IMR-90 (cell line): ENCODE measurements at regions not wholly inside any gene's neighbourhood (a gene's known extent, or its start where the extent isn't known, plus 50 kb on each side); places are given as distances from the start of the nearest gene placed in this dataset.

Experiments used
- ATAC-seq: fragments of 200-7000 bp; cut with Tn5 transposase; 2 replicates; pipeline ENCODE4 v1.9.1; 2020; ENCODE audit warnings: low read depth, mild to moderate bottlenecking, moderate library complexity
- BruUV-seq: library from RNA; stranded (reverse); fragments of 400-500 nt; replicated peaks from 2 replicates; lab custom pipeline; 2021; lab: Mats Ljungman, UMichigan
- CTCF ChIA-PET: fragments of 300-600 bp; formaldehyde crosslinking; extraction: SDS; loops from one replicate; lab custom pipeline; 2021; ENCODE audit warnings: antibody characterized with exemption; lab: Yijun Ruan, JAX
- POLR2A ChIA-PET: fragments of 300-600 bp; sonication (Branson Sonifier 250); formaldehyde crosslinking; loops from one replicate; lab custom pipeline; 2022; ENCODE audit warnings: antibody characterized with exemption; ENCODE audit not compliant: unreplicated experiment; lab: Charles Lee
- DNase-seq: peaks from one replicate; pipeline ENCODE4 v3.0.0; 2013
- H2AFZ ChIP-seq: replicated peaks from 2 replicates; pipeline ENCODE3; 2013; ENCODE audit warnings: low read length, mild to moderate bottlenecking; ENCODE audit not compliant: poor library complexity
- H2AK5ac ChIP-seq: 2 replicates; pipeline ENCODE4 v1.6.1; 2013; ENCODE audit warnings: low read depth, low read length, inconsistent platforms
- H2AK9ac ChIP-seq: replicated peaks from 2 replicates; pipeline ENCODE3; 2013; ENCODE audit warnings: mild to moderate bottlenecking, low read depth, low read length, moderate library complexity; ENCODE audit not compliant: poor library complexity
- H2BK120ac ChIP-seq: 2 replicates; pipeline ENCODE4 v1.6.1; 2013; ENCODE audit warnings: low read depth, low read length, inconsistent platforms
- H2BK15ac ChIP-seq: 3 replicates; pipeline ENCODE4 v1.6.1; 2013; ENCODE audit warnings: low read depth, low read length, inconsistent platforms
- H2BK20ac ChIP-seq: 2 replicates; pipeline ENCODE4 v1.6.1; 2013; ENCODE audit warnings: low read depth, mild to moderate bottlenecking, inconsistent platforms, low read length, moderate library complexity
- H2BK5ac ChIP-seq: 2 replicates; pipeline ENCODE4 v1.6.1; 2013; ENCODE audit warnings: mild to moderate bottlenecking, low read depth, low read length, inconsistent platforms; ENCODE audit not compliant: poor library complexity, severe bottlenecking
- H3K14ac ChIP-seq: replicated peaks from 2 replicates; pipeline ENCODE4 v1.6.1; 2013; ENCODE audit warnings: low read depth, low read length, inconsistent platforms
- H3K18ac ChIP-seq: 2 replicates; pipeline ENCODE4 v1.6.1; 2013; ENCODE audit warnings: low read depth, low read length, control low read depth
- H3K23ac ChIP-seq: 2 replicates; pipeline ENCODE4 v1.6.1; 2013; ENCODE audit warnings: low read depth, low read length, inconsistent platforms
- H3K27ac ChIP-seq: 2 replicates; pipeline ENCODE4 v1.5.1; 2013; ENCODE audit warnings: mild to moderate bottlenecking, control low read depth, low read length; ENCODE audit not compliant: insufficient read depth
- H3K27me3 ChIP-seq: 2 replicates; pipeline ENCODE4 v1.6.1; 2013; ENCODE audit warnings: low read length; ENCODE audit not compliant: control insufficient read depth, insufficient read depth
- H3K36me3 ChIP-seq: 2 replicates; pipeline ENCODE4 v1.6.1; 2013; ENCODE audit warnings: low read length, mixed read lengths; ENCODE audit not compliant: control insufficient read depth, insufficient read depth
- H3K4ac ChIP-seq: 2 replicates; pipeline ENCODE4 v1.6.1; 2013; ENCODE audit warnings: low read depth, low read length, inconsistent platforms
- H3K4me1 ChIP-seq: 2 replicates; pipeline ENCODE4 v1.6.1; 2013; ENCODE audit warnings: low read length, mixed read lengths; ENCODE audit not compliant: control insufficient read depth, insufficient read depth
- H3K4me2 ChIP-seq: 2 replicates; pipeline ENCODE4 v1.6.1; 2013; ENCODE audit warnings: low read depth, mild to moderate bottlenecking, control low read depth, low read length, moderate library complexity
- H3K4me3 ChIP-seq: 2 replicates; pipeline ENCODE4 v1.5.1; 2013; ENCODE audit warnings: low read depth, mild to moderate bottlenecking, control low read depth, low read length, moderate library complexity; ENCODE audit not compliant: insufficient read depth
- H3K56ac ChIP-seq: 2 replicates; pipeline ENCODE4 v1.6.1; 2013; ENCODE audit warnings: low read length, inconsistent platforms; ENCODE audit not compliant: insufficient read depth; ENCODE audit errors: extremely low read depth
- H3K79me1 ChIP-seq, 2 experiments: 2 replicates each; pipeline ENCODE4 v1.6.1; 2013; ENCODE audit warnings: low read length in 2 of 2, inconsistent platforms in 1 of 2, low read depth in 1 of 2
- H3K9ac ChIP-seq: 2 replicates; pipeline ENCODE4 v1.6.1; 2013; ENCODE audit warnings: low read depth, low read length, control low read depth
- H3K9me1 ChIP-seq: 2 replicates; pipeline ENCODE4 v1.6.1; 2013; ENCODE audit warnings: low read length, inconsistent platforms; ENCODE audit not compliant: insufficient read depth
- H3K9me3 ChIP-seq: 2 replicates; pipeline ENCODE4 v1.6.1; 2013; ENCODE audit warnings: low read length; ENCODE audit not compliant: control insufficient read depth, insufficient read depth
- H4K20me1 ChIP-seq: 2 replicates; pipeline ENCODE4 v1.6.1; 2013; ENCODE audit warnings: low read length, inconsistent platforms; ENCODE audit not compliant: insufficient read depth
- H4K5ac ChIP-seq: 2 replicates; pipeline ENCODE4 v1.6.1; 2013; ENCODE audit warnings: mild to moderate bottlenecking, low read depth, low read length, control low read depth
- H4K8ac ChIP-seq, 2 experiments: 2 replicates each; pipeline ENCODE4 v1.6.1; 2013; ENCODE audit warnings: low read depth in 2 of 2, low read length in 2 of 2, control low read depth in 1 of 2, inconsistent platforms in 1 of 2
- H4K91ac ChIP-seq: 2 replicates; pipeline ENCODE4 v1.6.1; 2013; ENCODE audit warnings: low read depth, low read length, inconsistent platforms; ENCODE audit not compliant: insufficient read depth
- BHLHE40 ChIP-seq: fragments of 150-350 bp; IDR thresholded peaks from 2 replicates; pipeline ENCODE4 v1.6.1; 2016; ENCODE audit warnings: mild to moderate bottlenecking, low read depth, low read length
- CEBPB ChIP-seq: IDR thresholded peaks from 2 replicates; pipeline ENCODE4 v1.6.1; 2012; ENCODE audit warnings: low read depth, low read length, improper control_type of control experiment
- CHD1 ChIP-seq: IDR thresholded peaks from 2 replicates; pipeline ENCODE4 v1.6.1; 2012; ENCODE audit warnings: low read depth, low read length, improper control_type of control experiment
- CTCF ChIP-seq: conservative IDR thresholded peaks from 2 replicates; pipeline ENCODE4 v1.5.1; 2012; ENCODE audit warnings: mild to moderate bottlenecking, low read depth, low read length, improper control_type of control experiment
- ELK1 ChIP-seq: fragments of 150-350 bp; IDR thresholded peaks from 2 replicates; pipeline ENCODE4 v1.6.1; 2016; ENCODE audit warnings: low read depth, mild to moderate bottlenecking, low read length, moderate library complexity, borderline replicate concordance
- FOS ChIP-seq: fragments of 150-350 bp; IDR thresholded peaks from 2 replicates; pipeline ENCODE4 v1.6.1; 2016; ENCODE audit warnings: low read depth, low read length
- MAFK ChIP-seq: IDR thresholded peaks from 2 replicates; pipeline ENCODE4 v1.6.1; 2012; ENCODE audit warnings: low read depth, low read length, improper control_type of control experiment
- MAZ ChIP-seq: IDR thresholded peaks from 2 replicates; pipeline ENCODE4 v1.6.1; 2012; ENCODE audit warnings: low read depth, mild to moderate bottlenecking, low read length, improper control_type of control experiment, moderate library complexity, borderline replicate concordance
- MXI1 ChIP-seq: IDR thresholded peaks from 2 replicates; pipeline ENCODE4 v1.6.1; 2012; ENCODE audit warnings: low read depth, mild to moderate bottlenecking, low read length, moderate library complexity, borderline replicate concordance
- NFE2L2 ChIP-seq: fragments of 150-350 bp; IDR thresholded peaks from 2 replicates; pipeline ENCODE4 v1.6.1; 2016; ENCODE audit warnings: low read depth, mild to moderate bottlenecking, low read length
- POLR2A ChIP-seq: IDR thresholded peaks from 2 replicates; pipeline ENCODE4 v1.6.1; 2012; ENCODE audit warnings: mild to moderate bottlenecking, low read depth, low read length
- RAD21 ChIP-seq: IDR thresholded peaks from 2 replicates; pipeline ENCODE4 v1.6.1; 2012; ENCODE audit warnings: low read length, improper control_type of control experiment
- RCOR1 ChIP-seq: IDR thresholded peaks from 2 replicates; pipeline ENCODE4 v1.6.1; 2012; ENCODE audit warnings: mild to moderate bottlenecking, low read length, improper control_type of control experiment; ENCODE audit not compliant: insufficient replicate concordance
- RFX5 ChIP-seq: IDR thresholded peaks from 2 replicates; pipeline ENCODE4 v1.8.0; 2012; ENCODE audit warnings: low read depth, mild to moderate bottlenecking, low read length, moderate library complexity
- SMC3 ChIP-seq: fragments of 150-350 bp; IDR thresholded peaks from 2 replicates; pipeline ENCODE4 v1.6.1; 2016; ENCODE audit warnings: low read depth, mild to moderate bottlenecking, antibody characterized with exemption, low read length, moderate library complexity
- dilution Hi-C: fragments of 300-500 bp; cut with HindIII; formaldehyde crosslinking; loops from one replicate; pipeline ENCODE4 v1.14.3; 2018; ENCODE audit warnings: low sequenced_read_pairs; ENCODE audit not compliant: unreplicated experiment
- in situ Hi-C: fragments of 300-500 bp; cut with MboI; formaldehyde crosslinking; loops from 3 replicates; pipeline ENCODE4 v1.14.3; 2019; ENCODE audit warnings: low sequenced_read_pairs, inconsistent platforms, mixed read lengths
- intact Hi-C: fragments of 100-400 bp; cut with micrococcal nuclease; formaldehyde crosslinking; loops from 2 replicates; pipeline ENCODE4 v1.10.0; 2022
- TF ChIP-seq, protein P1 (sequence below): fragments of 150-350 bp; IDR thresholded peaks from 2 replicates; pipeline ENCODE4 v1.6.1; 2017; ENCODE audit warnings: mild to moderate bottlenecking, antibody characterized with exemption, low read length, low read depth

DNA sequence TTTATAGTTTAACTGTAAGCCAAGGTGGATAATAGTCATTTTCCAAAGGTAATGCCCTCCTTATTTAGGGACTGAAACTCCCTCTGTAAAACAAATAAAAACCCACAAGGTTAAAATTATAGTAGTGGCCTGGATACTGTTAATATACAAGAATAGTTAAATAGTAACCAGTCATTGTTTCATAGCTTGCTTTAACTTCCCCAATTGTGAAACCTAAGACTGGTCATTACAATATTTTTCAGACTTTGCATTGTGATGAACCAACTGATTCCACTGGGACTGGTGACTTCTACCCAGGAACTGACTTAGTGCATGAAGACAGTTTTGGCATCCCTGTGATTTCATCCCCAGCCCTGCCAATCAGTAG lies 162.6 kb downstream of the SMC2 start:
- intact Hi-C loops: no loop called here
- Histone ChIP-seq H2AFZ (no peak overlapping the region), H4K91ac (no peak overlapping the region), H3K9me1 (no peaks in the 10 kb centered on the region), H3K4ac (no peak overlapping the region), H3K14ac (no peak overlapping the region), H2BK15ac (no peak overlapping the region), H3K4me1 (no peaks in the 10 kb centered on the region), H3K79me1 (no peaks in the 10 kb centered on the region), H2AK9ac (no peak overlapping the region), H4K20me1 (no peaks in the 10 kb centered on the region), H2BK5ac (no peak overlapping the region), H4K8ac (no peak overlapping the region), H3K27ac (no peak overlapping the region), H3K27me3 (no peaks in the 10 kb centered on the region), H3K9me3 (0 out of 2 replicates have a peak, but pooled peaks cover 1% of the 10 kb centered on the region), H3K36me3 (no peaks in the 10 kb centered on the region), H2BK20ac (no peak overlapping the region), H3K56ac (no peak overlapping the region), H3K4me3 (no peak overlapping the region), H2AK5ac (no peak overlapping the region), H3K23ac (no peak overlapping the region), H3K4me2 (no peak overlapping the region), H3K18ac (no peak overlapping the region), H3K9ac (no peak overlapping the region), H4K5ac (no peak overlapping the region), H2BK120ac (no peak overlapping the region)
- ChIA-PET POLR2A (no interaction called here), CTCF (no interaction called here)
- DNase-seq (no peak), ATAC-seq (no peak)
- in situ Hi-C loops: no loop called here
- dilution Hi-C loops: no loop called here
- TF ChIP-seq CTCF: no peak
- TF ChIP-seq CHD1: no peak
- no peak for TF ChIP-seq RFX5
- no peak for TF ChIP-seq MAFK
- TF ChIP-seq SMC3: no peak
- TF ChIP-seq FOS: no peak
- TF ChIP-seq ELK1: no peak
- no peak for TF ChIP-seq BHLHE40
- TF ChIP-seq NFE2L2: no peak
- TF ChIP-seq MXI1: no peak
- TF ChIP-seq POLR2A: no peak
- TF ChIP-seq, protein P1, sequence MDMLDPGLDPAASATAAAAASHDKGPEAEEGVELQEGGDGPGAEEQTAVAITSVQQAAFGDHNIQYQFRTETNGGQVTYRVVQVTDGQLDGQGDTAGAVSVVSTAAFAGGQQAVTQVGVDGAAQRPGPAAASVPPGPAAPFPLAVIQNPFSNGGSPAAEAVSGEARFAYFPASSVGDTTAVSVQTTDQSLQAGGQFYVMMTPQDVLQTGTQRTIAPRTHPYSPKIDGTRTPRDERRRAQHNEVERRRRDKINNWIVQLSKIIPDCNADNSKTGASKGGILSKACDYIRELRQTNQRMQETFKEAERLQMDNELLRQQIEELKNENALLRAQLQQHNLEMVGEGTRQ: no peak
- TF ChIP-seq RCOR1: no peak
- TF ChIP-seq RAD21: no peak
- no peak for TF ChIP-seq MAZ
- no peak for TF ChIP-seq CEBPB
- BruUV-seq: no TSS peak
